NOMO-1 (cell line): ENCODE measurements at regions not wholly inside any gene's neighbourhood (a gene's known extent, or its start where the extent isn't known, plus 50 kb on each side); places are given as distances from the start of the nearest gene placed in this dataset.

Source experiments
- DNase-seq, 2 experiments: peaks; one replicate each; lab custom pipeline; 2025; ENCODE audit not compliant: unreplicated experiment in 2 of 2; lab: John Stamatoyannopoulos, UW

DNA sequence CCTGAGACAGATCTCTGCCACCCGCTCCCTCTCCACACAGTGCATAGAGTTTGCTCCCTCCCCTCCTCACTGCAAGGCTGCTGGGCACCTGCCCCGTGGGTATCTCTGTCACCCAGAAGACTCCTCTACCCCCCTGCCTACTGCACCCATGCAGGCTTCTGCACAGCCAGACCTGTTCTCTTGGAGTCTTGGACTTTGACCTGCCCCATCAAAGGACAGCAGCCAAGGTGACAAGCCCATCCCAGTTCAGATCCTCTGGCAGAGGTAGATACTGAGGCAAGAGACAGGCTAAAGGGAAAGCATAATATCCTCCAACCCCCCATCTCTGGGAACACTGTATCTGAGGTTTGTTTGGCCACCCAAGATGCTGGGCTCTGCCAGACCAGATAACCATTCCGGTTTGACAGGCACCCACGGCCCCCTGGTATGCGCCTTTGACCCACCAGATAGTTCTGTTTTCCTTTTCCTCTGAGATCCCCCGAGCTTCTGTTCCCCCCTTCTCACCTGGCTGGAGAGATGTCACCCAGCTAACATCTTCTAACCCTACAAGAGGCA is 239.6 kb downstream of the SOX9 start:
- no peak for DNase-seq

DNA sequence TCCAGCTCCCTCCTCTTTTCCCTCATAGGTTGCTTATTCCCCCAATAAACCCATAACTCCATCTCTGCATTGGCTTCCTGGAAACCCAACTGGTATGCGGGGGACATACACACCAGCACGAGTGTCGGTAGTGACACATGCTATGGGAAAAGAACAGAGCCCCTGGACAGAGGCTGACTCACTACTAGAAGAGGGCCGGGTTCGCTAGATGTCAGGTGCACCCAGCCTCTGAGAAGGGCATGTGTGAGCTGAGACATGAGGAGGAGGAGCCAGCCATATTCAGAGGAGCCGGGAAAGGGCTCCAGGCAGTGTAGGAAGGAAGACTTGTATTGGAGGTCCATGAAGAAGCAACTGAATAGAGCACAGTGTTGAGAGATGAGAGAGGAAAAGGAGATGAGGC is 241.1 kb downstream of the SOX9 start:
- DNase-seq: no peak

DNA sequence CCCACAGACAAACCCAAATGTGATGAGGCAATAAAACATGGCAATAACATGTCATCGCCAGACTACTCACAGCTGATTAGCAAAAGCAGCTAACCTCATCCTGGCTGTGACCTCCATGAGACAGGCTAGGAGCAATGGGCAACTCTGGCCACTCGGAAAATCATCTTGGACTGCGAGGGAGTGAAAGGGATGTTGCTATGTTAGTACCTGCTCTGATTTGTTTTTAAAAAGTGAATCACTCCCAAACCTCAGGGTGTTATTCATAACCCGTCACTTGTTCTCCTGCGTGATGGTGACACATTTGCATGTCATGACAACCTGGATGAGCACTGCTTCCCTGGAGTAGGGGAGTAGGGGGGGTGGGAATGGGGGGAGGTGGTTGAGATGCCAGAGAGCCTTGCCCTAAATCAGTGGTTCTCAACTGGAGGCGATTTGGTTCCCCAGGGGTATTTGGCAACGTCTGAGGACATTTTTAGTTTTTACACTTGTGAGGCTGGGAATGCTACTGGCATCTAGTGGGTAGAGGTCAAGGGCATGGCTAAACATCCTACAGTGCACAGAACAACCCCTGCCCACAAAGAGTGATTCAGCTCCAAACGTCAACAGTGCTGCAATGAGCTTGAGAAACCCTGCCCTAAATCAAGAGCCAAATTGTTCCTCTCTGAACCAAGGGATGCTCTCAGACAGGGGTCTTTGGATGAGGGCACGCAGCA is 241.7 kb downstream of the SOX9 start:
- no peak for DNase-seq

DNA sequence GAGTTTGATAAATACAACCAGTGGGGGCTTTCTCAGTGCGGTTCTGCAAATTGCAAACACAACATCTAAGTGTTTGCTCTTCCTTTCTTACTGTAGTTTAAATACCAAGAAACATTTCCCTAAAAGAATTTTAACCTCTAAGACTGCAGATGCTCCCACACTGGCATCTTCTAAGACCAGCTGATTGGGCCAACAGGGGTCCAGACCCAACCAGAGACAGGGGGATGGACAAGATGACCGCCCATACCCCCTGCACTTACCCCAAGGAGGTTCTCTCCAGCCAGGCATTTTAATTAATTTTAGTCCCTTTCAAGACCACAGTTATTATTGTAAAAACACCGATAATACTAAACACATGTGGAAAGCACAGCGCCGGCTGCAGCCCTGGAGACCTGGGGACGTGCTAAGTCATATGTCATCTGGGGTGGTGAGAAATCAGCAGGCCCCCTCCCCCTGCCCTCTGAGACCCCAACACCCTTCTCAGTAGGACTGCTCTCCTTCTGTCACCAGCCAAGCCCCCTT is 242.3 kb downstream of the SOX9 start:
- no peak for DNase-seq

DNA sequence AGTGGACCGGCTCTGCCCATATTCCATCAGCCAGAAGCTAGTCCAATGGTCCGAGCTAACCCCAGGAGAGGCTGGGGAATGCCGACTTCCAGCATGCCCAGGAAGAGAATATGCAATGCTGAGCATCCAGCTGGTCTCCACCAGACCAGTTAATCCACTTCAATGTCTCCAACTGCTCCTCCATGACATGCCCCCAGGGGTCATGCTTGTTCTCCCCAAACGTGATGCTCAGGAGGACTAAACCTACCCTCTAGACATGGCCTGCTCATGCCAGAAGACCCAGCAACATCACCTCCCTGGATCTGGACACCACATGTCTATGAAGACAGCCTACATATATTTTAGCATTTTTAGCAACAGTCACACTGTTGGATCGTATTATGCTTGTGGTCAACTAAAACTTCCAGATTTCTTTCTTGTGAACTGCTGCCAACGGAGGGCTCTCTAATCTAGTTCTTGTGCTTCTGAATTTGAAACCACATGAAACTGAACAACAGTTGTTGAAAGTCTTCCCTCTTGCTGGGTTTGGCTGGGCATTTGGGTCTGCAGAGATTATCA is 245.1 kb downstream of the SOX9 start:
- no peak for DNase-seq

DNA sequence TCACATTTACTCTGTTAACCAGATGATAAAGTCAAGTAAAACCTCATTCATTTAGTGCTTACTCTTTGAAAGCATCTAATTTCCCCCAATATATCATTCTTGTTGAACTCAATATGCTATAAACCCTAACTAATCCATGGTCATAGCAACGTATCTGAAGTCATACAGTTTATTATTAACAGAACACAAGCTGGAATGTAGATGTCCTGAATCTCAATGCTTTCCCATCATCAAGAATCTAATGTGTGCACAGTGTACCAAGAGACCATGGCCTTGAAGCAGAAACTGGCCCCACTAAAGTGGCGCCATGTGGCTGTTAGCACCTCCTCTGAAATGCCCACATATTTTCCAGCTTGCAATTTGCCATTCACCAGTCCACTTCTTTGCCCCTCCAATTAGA is 245.8 kb downstream of the SOX9 start:
- no peak for DNase-seq

DNA sequence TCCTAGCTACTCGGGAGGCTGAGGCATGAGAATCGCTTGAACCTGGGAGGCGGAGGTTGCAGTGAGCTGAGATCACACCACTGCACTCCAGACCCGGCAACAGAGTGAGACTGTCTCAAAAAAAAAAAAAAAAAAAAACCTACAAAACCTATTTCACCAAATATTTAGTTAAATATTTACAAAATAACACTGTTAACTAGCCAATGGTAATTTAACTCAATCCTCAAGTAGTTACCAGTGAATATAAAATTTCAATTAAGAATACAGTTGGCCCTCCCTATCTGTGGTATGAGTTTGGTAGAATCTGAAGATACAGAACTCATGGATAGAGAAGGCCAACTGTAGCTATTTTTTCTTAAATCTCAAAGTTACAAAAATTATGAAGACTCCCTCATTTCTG is 247.4 kb downstream of the SOX9 start:
- no peak for DNase-seq

DNA sequence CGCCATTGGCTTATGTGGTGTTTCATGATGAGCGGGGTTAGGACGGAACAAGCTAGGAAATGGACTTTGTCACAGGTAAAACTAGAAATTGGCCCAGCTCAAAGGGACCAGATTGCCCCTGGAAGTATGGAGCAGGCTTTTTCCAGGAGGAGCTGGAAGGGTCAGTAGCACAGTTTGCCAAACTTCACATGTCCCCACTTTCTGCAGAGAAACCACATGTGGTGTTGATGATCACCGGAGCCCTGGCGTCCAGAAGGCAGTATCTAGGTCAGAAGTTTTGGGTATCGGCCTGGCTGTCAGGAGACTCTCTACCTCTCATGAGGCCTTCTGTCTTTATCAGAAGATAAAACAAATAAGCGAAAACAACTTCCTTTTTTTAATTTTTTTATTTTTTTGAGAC is 248.5 kb downstream of the SOX9 start:
- DNase-seq: no peak

DNA sequence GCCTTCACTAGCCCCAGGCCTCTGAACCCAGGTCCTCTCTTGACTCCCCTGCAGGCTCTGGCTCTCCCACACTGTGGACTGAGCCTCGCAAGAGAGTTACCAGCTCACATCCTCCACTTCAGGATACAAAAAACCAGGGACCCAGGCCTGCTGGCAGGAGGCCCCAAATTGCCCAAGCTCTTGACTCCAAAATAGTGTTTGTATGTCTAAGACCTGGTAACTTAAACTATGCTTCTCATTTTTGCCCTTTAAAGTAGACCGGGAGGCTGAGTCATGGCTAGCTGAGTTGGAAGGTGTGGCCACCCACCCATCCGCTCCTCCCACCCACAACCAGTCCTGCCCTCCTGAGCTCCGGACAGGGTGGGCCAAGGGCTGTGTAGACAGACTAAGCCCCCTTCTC is 250.0 kb downstream of the SOX9 start:
- no peak for DNase-seq

DNA sequence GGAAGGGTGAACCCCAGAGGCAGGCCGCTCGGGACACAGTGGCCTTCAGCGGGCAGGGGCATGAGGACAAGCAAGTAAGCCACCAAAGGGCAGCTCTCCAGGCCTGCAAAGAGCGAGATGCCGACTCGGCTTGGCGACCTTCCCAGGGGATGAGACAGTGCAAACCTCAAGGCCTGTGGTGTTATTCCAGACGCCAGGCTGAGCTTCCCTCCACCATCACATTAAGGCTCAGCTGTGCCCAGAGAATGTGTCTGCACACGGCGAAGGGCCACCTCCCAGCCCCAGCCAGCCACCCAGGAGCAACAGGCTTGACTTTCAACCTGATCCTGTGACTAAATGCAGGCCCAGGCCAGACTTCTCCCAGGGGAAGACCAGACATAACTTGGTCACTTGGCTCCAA is 251.4 kb downstream of the SOX9 start:
- no peak for DNase-seq

DNA sequence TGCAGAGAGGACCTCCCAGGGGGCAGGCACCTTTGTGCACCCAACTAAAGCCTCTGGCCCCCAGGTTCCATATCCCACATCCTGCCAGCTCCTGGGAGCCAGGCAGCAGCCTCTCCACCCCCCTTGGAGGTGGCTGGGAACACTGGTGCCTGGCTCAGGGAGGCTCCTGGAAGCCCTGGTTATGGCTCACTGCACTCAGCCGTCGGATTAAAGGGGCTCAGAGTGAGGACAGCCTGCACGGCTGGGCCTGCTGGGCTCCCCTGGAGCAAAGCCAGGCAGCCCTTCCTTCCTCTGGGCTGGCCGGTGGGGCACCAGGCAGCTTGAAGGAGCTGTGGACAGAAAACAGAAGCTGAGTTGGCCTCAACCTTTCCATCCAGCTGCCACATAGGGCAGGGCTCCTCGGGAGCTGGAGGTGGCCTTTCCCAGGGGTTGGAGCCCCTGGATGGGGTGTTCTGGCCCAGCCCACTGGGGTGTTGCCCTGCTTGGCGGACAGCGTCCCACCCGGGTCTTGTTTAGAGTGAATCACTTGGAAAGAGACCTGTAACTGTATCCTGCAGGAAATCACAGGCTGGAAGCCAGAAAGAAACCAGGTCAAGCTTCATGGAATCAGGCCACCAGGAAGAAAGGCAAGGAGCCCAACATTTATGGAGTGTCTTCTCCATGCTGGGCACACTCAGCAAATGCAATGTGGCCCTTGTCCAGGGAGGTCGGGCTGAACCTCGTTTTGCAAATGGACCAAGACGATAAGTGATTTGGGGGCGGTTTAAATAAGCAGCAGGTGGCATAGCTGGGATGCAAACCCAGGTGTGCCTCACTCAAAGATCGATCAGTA is 253.3 kb downstream of the SOX9 start:
- DNase-seq: no peak

DNA sequence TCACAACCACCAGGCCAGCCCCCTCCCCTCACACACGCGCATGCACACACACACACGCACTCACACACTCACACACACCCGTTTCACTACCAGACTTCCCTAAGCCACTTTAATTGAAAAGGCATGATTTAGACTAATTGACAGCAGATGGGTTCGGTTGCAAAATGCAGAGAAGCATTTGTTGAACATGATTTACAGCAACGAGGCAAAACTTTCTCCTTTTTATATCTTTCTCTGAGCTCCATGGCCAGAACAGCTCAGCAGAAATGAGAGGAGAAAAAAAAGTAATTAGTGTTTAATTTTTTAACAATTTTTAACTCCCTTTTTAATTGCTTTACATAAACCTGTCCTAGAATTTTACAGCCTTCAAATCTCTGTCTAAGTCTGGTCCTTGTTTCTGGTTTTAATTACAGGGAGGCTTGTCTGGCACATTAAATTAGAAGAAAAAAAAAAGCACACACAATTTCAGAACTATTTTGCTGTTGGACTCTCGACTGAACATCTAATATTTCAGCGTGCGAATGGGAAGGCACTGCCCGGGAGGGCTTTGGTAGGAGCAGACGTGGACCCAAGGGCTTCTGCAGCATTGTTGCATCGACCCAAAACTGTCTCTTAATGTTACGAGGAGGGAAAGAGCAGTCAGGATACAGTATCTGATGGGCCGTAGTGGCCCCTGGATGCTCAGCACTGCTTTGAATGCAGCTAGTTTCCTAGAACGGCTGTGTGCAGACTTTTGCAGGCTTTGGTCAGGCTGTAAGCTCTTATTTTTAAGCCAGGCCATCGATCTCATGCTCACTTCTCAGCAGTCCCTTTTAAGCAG is 255.9 kb downstream of the SOX9 start:
- DNase-seq: no peak

DNA sequence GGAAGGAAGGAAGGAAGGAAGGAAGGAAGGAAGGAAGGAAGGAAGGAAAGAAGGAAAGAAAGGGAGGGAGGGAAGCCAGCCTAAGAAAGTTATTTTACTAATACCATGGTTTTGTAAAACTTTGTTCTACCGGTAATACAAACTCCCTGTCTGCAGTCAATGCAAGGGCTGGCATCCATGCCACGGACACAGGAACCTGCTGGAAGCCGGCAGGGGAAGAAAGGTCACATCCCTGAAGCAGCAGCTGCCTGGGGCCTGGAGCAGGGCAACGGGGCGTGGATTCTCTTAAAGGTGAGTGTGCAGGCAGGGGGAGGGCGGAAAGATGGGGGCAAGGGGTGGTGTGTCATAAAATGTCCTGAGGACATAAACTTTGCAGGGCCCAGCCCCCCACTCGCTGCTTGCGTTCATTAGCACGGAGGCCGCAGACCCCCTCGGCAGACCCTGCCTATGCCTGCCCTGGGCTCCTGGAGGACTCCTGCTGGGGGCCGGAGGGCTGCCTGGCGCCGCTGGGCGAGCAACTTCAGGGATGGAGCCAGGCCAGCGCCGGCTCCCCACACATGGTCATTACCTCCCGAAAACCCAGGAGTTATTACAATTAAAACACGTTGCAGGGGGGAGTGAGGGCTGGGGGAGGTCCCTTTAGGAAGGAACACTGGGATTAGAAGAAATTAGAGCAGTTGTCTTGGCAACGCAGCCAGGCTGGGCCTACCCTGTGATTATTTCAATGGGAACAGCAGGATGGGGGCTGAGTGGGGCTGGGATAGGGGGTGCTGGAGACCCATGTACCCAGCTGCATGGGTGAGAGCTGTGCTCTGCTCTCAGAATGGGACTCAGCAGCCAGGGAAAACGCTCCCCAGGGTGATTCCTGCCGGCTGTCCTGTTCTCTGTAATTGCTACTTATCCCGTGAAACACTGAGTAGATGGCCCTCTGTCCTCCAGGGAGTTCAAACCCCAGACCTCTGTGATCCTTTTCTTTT is 257.9 kb downstream of the SOX9 start:
- no peak for DNase-seq

DNA sequence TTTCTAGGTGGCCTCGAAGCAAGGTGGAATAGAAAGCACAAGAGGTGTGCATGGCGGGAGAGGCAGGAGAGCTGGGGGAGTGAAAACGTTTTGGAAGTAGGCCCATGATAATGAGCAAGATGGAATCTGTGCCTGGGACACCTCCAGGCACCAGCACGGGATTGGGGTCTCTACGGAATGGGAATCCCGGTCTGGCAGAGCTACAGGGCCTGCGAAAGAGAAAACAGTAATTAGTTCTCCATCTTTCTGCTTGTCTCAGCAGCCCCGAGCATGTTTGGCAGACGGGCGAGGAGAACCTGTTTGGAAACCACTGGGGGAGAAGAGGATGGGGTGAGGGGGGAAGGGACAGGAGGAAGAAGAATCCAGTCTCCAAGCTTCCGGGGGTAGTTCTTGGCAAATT is 258.7 kb downstream of the SOX9 start:
- DNase-seq: no peak

DNA sequence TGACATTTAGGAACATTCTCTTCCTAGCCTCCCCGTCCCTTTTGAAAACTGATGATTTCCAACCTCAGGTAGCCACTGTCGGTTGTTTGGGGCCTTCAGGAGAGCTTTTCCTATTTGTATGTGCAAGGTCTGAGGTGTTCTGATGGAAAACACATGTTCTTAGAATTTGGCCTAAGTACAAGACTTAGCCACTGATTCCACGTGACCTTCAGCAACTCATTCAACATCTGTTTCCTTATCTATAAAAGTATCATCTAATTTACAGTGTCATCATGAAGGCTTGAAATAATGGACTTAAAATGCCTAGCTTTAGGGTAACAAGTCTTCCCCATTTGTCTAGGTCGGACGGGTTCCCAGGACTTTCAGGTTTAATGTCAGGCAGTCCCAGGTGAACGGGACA is 259.3 kb downstream of the SOX9 start:
- no peak for DNase-seq

DNA sequence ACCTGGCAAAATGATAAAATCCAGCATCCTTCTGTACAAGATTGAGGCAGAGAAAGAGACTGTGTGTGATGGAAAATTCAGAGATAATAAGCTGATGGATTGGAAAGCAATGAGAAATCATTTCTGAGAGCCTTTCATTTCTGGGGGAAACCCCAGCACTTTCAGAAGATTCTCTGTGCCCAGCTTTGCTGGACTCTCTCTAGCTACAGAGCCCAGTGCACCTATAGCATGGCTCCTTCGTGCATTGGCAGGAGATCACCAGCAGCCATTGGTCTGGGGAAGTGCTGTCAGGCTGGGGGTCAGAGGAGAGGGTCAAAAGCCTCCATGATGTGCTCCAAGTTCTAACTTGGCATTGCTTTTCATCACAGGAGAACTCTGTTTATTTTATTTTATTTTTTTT is 259.9 kb downstream of the SOX9 start:
- no peak for DNase-seq

DNA sequence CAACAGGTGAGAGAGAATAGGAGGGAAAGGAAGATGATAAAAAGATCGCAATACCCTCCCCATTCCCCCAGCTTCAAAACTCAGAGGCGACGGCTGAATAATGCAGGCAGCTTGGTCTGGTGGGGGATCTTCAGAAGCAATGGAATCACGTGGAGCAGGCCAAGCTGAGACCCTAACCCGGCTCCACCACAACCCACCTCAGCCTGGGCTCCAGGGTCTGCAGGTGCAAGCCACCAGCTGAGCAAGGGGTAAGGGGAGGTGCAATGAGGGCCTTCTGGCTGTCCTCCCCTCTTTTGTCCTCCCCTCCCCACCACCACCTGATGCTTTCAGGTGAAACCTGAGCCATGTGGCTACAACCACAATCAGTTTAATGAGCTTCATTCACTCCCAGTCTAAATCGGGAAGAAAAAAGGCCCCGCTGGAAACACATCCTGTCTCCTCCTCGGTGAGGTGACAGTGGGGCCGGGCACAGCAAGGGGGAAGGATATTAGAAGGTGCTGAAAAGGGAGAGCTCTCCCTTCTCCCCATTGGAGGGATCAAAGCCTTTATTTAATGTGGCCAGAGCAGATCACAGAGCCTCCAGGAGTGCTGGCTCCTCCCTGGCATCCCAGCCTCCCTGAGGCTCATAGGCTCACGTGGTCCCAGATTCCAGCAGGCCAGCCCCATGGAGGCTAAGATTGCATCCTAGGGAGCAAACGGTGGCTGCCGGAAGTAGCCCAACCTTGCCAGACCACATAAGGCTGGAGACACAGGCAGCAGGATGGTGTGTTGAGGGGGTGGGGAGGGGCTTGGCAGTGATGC is 261.0 kb downstream of the SOX9 start:
- no peak for DNase-seq

DNA sequence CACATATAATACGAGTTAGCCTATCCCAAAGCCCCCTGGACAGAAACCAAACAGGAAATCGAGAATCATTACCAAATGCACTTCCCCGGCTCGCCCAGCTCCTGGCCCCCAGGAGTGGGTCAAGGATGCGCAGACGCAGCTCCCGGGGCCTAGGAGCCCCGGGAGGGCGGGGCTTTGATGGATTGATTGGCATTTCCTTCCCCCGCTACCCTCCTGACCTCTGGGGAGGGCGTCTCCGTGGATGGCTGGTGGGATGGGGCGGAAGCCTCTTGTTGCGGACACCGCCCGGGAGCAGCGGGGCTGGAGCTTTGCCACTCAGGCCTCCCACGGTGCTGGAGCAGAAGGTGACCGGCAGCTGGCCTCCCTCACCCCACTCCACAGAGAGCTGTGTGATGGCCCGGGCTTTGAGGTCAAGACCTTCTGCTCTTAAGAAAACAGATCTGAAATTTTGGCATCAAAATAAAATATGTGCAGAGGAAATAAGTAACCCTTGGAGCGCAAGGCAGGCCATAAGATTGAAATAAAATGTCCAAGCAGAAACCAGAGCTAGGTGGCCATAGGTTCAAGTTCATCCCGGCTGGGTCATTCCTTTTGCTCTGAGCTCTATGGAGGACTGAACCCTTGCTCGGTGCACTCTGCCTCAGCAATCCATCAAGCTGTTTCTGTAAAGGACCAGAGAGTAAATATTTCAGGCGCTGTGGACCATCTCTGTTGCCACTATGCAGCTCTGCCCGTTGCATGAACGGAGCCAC is 262.3 kb downstream of the SOX9 start:
- no peak for DNase-seq
